AG04450 (cell line): ENCODE measurements at regions not wholly inside any gene's neighbourhood (a gene's known extent, or its start where the extent isn't known, plus 50 kb on each side); places are given as distances from the start of the nearest gene placed in this dataset.

Source experiments
- CTCF ChIA-PET: fragments of 300-600, 350-600 bp; formaldehyde crosslinking; extraction: SDS; loops from one replicate; lab custom pipeline; 2022; ENCODE audit warnings: antibody characterized with exemption, inconsistent platforms; lab: Charles Lee
- POLR2A ChIA-PET: fragments of 350-600 bp; formaldehyde crosslinking; extraction: SDS; loops from one replicate; lab custom pipeline; 2021; ENCODE audit warnings: antibody characterized with exemption, inconsistent platforms; lab: Yijun Ruan, JAX
- DNase-seq: peaks from one replicate; pipeline ENCODE4 v3.0.0-alpha.2; 2011; ENCODE audit warnings: low read depth, low spot score
- H3K27ac ChIP-seq: one replicate; pipeline ENCODE4 v1.5.1; 2012; ENCODE audit warnings: low read depth, low read length, control low read depth
- H3K27me3 ChIP-seq: one replicate; pipeline ENCODE4 v1.6.0; 2012; ENCODE audit warnings: low read length; ENCODE audit not compliant: control insufficient read depth, insufficient read depth
- H3K4me3 ChIP-seq: 2 replicates; pipeline ENCODE4 v1.5.1; 2011; ENCODE audit warnings: mild to moderate bottlenecking, low read depth, low read length, control low read depth
- H3K9me3 ChIP-seq: 2 replicates; pipeline ENCODE4 v1.5.1; 2012; ENCODE audit warnings: low read length; ENCODE audit not compliant: control insufficient read depth, insufficient read depth
- CTCF ChIP-seq: IDR thresholded peaks from 2 replicates; pipeline ENCODE4 v1.5.1; 2011; ENCODE audit warnings: low read depth, low read length, control low read depth, inconsistent platforms

- no peak for TF ChIP-seq CTCF
- H3K27ac ChIP-seq = no peak overlapping the region
- POLR2A ChIA-PET = no interaction called here
- H3K4me3 ChIP-seq = no peak overlapping the region
- H3K9me3 ChIP-seq = peaks cover 44% of the 10 kb centered on the region
- DNase-seq = no peak
- H3K27me3 ChIP-seq = no peaks in the 10 kb centered on the region
- CTCF ChIA-PET = no interaction called here
Observed at GRCh38 chr2:239566162-239566994, 165.6 kb upstream of the HDAC4 start.

- TF ChIP-seq CTCF = no peak
- CTCF ChIA-PET = no interaction called here
- no peak overlapping the region for H3K27ac ChIP-seq
- H3K4me3 ChIP-seq = no peak overlapping the region
- peaks cover 33% of the 10 kb centered on the region for H3K9me3 ChIP-seq
- DNase-seq = no peak
- POLR2A ChIA-PET = no interaction called here
- no peaks in the 10 kb centered on the region for H3K27me3 ChIP-seq
Observed at GRCh38 chr2:239564587-239564986, 163.8 kb upstream of the HDAC4 start.

GRCh38 chr2:239563561-239563960 is 162.7 kb upstream of the HDAC4 start:
- Histone ChIP-seq H3K9me3 (peaks cover 39% of the 10 kb centered on the region), H3K4me3 (no peak overlapping the region), H3K27me3 (no peaks in the 10 kb centered on the region), H3K27ac (no peak overlapping the region)
- ChIA-PET CTCF (no interaction called here), POLR2A (no interaction called here)
- DNase-seq = no peak
- no peak for TF ChIP-seq CTCF

GRCh38 chr2:239561446-239562001 is 160.7 kb upstream of the HDAC4 start:
- ChIA-PET CTCF (no interaction called here), POLR2A (no interaction called here)
- no peak for TF ChIP-seq CTCF
- DNase-seq = no peak
- Histone ChIP-seq H3K27me3 (no peaks in the 10 kb centered on the region), H3K4me3 (no peak overlapping the region), H3K9me3 (peaks cover 38% of the 10 kb centered on the region), H3K27ac (no peak overlapping the region)

- no peaks in the 10 kb centered on the region for H3K27me3 ChIP-seq
- ChIA-PET CTCF (no interaction called here), POLR2A (no interaction called here)
- H3K27ac ChIP-seq = no peak overlapping the region
- TF ChIP-seq CTCF = no peak
- peaks cover 34% of the 10 kb centered on the region for H3K9me3 ChIP-seq
- H3K4me3 ChIP-seq = no peak overlapping the region
- DNase-seq = no peak
Observed at GRCh38 chr2:239559417-239560261, 158.8 kb upstream of the HDAC4 start.
